GM23338 (cell line): ENCODE measurements at regions not wholly inside any gene's neighbourhood (a gene's known extent, or its start where the extent isn't known, plus 50 kb on each side); places are given as distances from the start of the nearest gene placed in this dataset.

Experiments used
- ATAC-seq: fragments of 200-7000 bp; cut with Tn5 transposase; 3 replicates; pipeline ENCODE4 v1.9.1; 2020
- DNase-seq: peaks from one replicate; pipeline ENCODE4 v3.0.0-alpha.2; 2015; ENCODE audit warnings: low spot score
- H2AFZ ChIP-seq: fragments of 200-600 bp; sonication (generic); 2 replicates; pipeline ENCODE4 v1.8.0; 2016; ENCODE audit warnings: antibody characterized with exemption, mild to moderate bottlenecking, moderate library complexity
- H3F3A ChIP-seq: fragments of 200-600 bp; sonication (generic); replicated peaks from 2 replicates; pipeline ENCODE4 v1.8.0; 2017; ENCODE audit warnings: antibody characterized with exemption, mixed run types, low read depth
- H3K27ac ChIP-seq: fragments of 200-600 bp; sonication (generic); 2 replicates; pipeline ENCODE4 v1.6.1; 2016; ENCODE audit warnings: low read depth
- H3K27me3 ChIP-seq: fragments of 200-600 bp; sonication (generic); 2 replicates; pipeline ENCODE4 v1.8.0; 2016; ENCODE audit warnings: mild to moderate bottlenecking, mixed run types, moderate library complexity; ENCODE audit not compliant: insufficient read depth
- H3K36me3 ChIP-seq: fragments of 200-600 bp; sonication (generic); 2 replicates; pipeline ENCODE4 v1.8.0; 2016; ENCODE audit warnings: mild to moderate bottlenecking; ENCODE audit not compliant: insufficient read depth
- H3K4me1 ChIP-seq: fragments of 200-600 bp; sonication (generic); 2 replicates; pipeline ENCODE4 v1.8.0; 2016; ENCODE audit warnings: mild to moderate bottlenecking, moderate library complexity; ENCODE audit not compliant: insufficient read depth
- H3K4me2 ChIP-seq: fragments of 200-600 bp; sonication (generic); 2 replicates; pipeline ENCODE4 v1.7.1; 2017; ENCODE audit warnings: mixed run types
- H3K4me3 ChIP-seq: fragments of 200-600 bp; sonication (generic); 2 replicates; pipeline ENCODE4 v1.6.1; 2016; ENCODE audit warnings: mixed run types
- H3K79me2 ChIP-seq: fragments of 200-600 bp; sonication (generic); replicated peaks from 2 replicates; pipeline ENCODE4 v1.8.0; 2017; ENCODE audit warnings: mild to moderate bottlenecking; ENCODE audit not compliant: insufficient read depth
- H3K9me2 ChIP-seq: fragments of 200-600 bp; sonication (generic); 2 replicates; pipeline ENCODE4 v1.8.0; 2017; ENCODE audit not compliant: insufficient read depth
- H4K20me1 ChIP-seq: fragments of 200-600 bp; sonication (generic); replicated peaks from 2 replicates; pipeline ENCODE4 v1.8.0; 2017; ENCODE audit warnings: mild to moderate bottlenecking; ENCODE audit not compliant: insufficient read depth
- H3K27ac Mint-ChIP-seq: 2 replicates; pipeline ENCODE4 v1.8.0; 2020; ENCODE audit warnings: inconsistent platforms, mild to moderate bottlenecking, moderate library complexity, mixed read lengths
- H3K27me3 Mint-ChIP-seq: 3 replicates; pipeline ENCODE4 v1.8.0; 2022; ENCODE audit warnings: low read depth, mild to moderate bottlenecking, moderate library complexity, mixed read lengths, inconsistent platforms; ENCODE audit not compliant: insufficient read depth, poor library complexity
- H3K36me3 Mint-ChIP-seq: 3 replicates; pipeline ENCODE4 v1.8.0; 2021; ENCODE audit warnings: low read depth, mild to moderate bottlenecking, inconsistent platforms, moderate library complexity, mixed read lengths
- H3K4me1 Mint-ChIP-seq: 3 replicates; pipeline ENCODE4 v1.8.0; 2020; ENCODE audit warnings: mild to moderate bottlenecking, inconsistent platforms, mixed read lengths
- H3K4me3 Mint-ChIP-seq: 3 replicates; pipeline ENCODE4 v1.8.0; 2021; ENCODE audit warnings: moderate library complexity, mild to moderate bottlenecking, inconsistent platforms, mixed read lengths
- H3K9me3 Mint-ChIP-seq: 3 replicates; pipeline ENCODE4 v1.8.0; 2020; ENCODE audit warnings: moderate library complexity, mild to moderate bottlenecking, inconsistent platforms, mixed read lengths
- CREB1 ChIP-seq: fragments of 250-450 bp; sonication (Bioruptor Pico); IDR thresholded peaks from 2 replicates; pipeline ENCODE4 v1.5.0; 2020; ENCODE audit warnings: low read depth, mild to moderate bottlenecking, moderate library complexity
- EZH2 ChIP-seq: fragments of 200-600 bp; sonication (generic); IDR thresholded peaks from one replicate; pipeline ENCODE4 v1.8.0; 2017; ENCODE audit warnings: antibody characterized with exemption, mild to moderate bottlenecking, low read depth; ENCODE audit not compliant: unreplicated experiment
- JUNB ChIP-seq: IDR thresholded peaks from one replicate; pipeline ENCODE4 v1.6.1; 2016; ENCODE audit warnings: antibody characterized with exemption; ENCODE audit not compliant: unreplicated experiment
- NANOG ChIP-seq: IDR thresholded peaks from 2 replicates; pipeline ENCODE4 v1.6.1; 2016; ENCODE audit warnings: antibody characterized with exemption, borderline replicate concordance
- POLR2AphosphoS5 ChIP-seq: IDR thresholded peaks from 2 replicates; pipeline ENCODE4 v1.6.1; 2016; ENCODE audit warnings: antibody characterized with exemption, low read depth
- TF ChIP-seq, protein P1 (sequence below), 2 experiments: fragments of 200-600 bp in 1 of 2; sonication (generic) in 1 of 2; conservative IDR thresholded peaks; 2 replicates each; pipeline versions ENCODE4 v1.5.1 to v1.6.1; 2016 to 2017; ENCODE audit warnings: antibody characterized with exemption in 2 of 2, low read depth in 2 of 2, mild to moderate bottlenecking in 2 of 2, moderate library complexity in 1 of 2
- TF ChIP-seq, protein P2 (sequence below): IDR thresholded peaks from 2 replicates; pipeline ENCODE4 v1.6.1; 2016; ENCODE audit warnings: antibody characterized with exemption
- TF ChIP-seq, protein P3 (sequence below): IDR thresholded peaks from one replicate; pipeline ENCODE4 v1.6.1; 2018; ENCODE audit warnings: antibody characterized with exemption; ENCODE audit not compliant: unreplicated experiment

DNA sequence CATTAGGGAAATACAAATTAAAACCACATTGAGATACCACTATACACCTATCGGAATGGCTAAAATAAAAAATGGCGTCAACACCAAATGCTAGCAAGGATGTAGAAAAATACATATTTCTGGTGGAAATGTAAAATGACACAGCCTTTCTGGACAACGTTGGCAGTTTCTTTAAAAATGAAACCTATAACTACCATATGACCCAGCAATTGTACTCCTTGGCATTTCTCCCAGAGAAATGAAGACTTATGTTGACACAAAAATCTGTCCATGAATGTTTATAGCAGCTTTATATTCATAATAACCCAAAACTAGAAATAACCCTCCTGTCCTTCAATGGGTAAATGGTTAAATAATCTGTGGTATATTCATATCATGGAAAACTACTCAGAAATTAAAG lies 188.7 kb upstream of the RAD23B start:
- Histone ChIP-seq H4K20me1 (no peaks in the 10 kb centered on the region), H3F3A (no peaks in the 10 kb centered on the region), H3K4me2 (no peak overlapping the region), H3K4me1 (no peaks in the 10 kb centered on the region), H3K4me3 (no peak overlapping the region), H2AFZ (no peak overlapping the region), H3K27me3 (no peaks in the 10 kb centered on the region), H3K27ac (no peak overlapping the region), H3K36me3 (no peaks in the 10 kb centered on the region), H3K9me2 (0 out of 2 replicates have a peak, but pooled peaks cover 7% of the 10 kb centered on the region), H3K79me2 (no peaks in the 10 kb centered on the region)
- ATAC-seq (no peak), DNase-seq (no peak)
- Mint-ChIP-seq H3K27ac (no peak overlapping the region), H3K4me3 (no peak overlapping the region), H3K36me3 (no peaks in the 10 kb centered on the region), H3K27me3 (no peaks in the 10 kb centered on the region), H3K9me3 (no peaks in the 10 kb centered on the region), H3K4me1 (no peaks in the 10 kb centered on the region)
- no peak for TF ChIP-seq JUNB
- TF ChIP-seq, protein P1, sequence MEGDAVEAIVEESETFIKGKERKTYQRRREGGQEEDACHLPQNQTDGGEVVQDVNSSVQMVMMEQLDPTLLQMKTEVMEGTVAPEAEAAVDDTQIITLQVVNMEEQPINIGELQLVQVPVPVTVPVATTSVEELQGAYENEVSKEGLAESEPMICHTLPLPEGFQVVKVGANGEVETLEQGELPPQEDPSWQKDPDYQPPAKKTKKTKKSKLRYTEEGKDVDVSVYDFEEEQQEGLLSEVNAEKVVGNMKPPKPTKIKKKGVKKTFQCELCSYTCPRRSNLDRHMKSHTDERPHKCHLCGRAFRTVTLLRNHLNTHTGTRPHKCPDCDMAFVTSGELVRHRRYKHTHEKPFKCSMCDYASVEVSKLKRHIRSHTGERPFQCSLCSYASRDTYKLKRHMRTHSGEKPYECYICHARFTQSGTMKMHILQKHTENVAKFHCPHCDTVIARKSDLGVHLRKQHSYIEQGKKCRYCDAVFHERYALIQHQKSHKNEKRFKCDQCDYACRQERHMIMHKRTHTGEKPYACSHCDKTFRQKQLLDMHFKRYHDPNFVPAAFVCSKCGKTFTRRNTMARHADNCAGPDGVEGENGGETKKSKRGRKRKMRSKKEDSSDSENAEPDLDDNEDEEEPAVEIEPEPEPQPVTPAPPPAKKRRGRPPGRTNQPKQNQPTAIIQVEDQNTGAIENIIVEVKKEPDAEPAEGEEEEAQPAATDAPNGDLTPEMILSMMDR (conservative IDR thresholded peaks at IDR 0.05; ENCODE audit: low read depth in 2 of 2): no peak
- TF ChIP-seq, protein P2, sequence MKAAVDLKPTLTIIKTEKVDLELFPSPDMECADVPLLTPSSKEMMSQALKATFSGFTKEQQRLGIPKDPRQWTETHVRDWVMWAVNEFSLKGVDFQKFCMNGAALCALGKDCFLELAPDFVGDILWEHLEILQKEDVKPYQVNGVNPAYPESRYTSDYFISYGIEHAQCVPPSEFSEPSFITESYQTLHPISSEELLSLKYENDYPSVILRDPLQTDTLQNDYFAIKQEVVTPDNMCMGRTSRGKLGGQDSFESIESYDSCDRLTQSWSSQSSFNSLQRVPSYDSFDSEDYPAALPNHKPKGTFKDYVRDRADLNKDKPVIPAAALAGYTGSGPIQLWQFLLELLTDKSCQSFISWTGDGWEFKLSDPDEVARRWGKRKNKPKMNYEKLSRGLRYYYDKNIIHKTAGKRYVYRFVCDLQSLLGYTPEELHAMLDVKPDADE: no peak
- TF ChIP-seq POLR2AphosphoS5: no peak
- TF ChIP-seq NANOG: no peak
- TF ChIP-seq, protein P3, sequence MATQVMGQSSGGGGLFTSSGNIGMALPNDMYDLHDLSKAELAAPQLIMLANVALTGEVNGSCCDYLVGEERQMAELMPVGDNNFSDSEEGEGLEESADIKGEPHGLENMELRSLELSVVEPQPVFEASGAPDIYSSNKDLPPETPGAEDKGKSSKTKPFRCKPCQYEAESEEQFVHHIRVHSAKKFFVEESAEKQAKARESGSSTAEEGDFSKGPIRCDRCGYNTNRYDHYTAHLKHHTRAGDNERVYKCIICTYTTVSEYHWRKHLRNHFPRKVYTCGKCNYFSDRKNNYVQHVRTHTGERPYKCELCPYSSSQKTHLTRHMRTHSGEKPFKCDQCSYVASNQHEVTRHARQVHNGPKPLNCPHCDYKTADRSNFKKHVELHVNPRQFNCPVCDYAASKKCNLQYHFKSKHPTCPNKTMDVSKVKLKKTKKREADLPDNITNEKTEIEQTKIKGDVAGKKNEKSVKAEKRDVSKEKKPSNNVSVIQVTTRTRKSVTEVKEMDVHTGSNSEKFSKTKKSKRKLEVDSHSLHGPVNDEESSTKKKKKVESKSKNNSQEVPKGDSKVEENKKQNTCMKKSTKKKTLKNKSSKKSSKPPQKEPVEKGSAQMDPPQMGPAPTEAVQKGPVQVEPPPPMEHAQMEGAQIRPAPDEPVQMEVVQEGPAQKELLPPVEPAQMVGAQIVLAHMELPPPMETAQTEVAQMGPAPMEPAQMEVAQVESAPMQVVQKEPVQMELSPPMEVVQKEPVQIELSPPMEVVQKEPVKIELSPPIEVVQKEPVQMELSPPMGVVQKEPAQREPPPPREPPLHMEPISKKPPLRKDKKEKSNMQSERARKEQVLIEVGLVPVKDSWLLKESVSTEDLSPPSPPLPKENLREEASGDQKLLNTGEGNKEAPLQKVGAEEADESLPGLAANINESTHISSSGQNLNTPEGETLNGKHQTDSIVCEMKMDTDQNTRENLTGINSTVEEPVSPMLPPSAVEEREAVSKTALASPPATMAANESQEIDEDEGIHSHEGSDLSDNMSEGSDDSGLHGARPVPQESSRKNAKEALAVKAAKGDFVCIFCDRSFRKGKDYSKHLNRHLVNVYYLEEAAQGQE: no peak
- TF ChIP-seq EZH2: no peak

DNA sequence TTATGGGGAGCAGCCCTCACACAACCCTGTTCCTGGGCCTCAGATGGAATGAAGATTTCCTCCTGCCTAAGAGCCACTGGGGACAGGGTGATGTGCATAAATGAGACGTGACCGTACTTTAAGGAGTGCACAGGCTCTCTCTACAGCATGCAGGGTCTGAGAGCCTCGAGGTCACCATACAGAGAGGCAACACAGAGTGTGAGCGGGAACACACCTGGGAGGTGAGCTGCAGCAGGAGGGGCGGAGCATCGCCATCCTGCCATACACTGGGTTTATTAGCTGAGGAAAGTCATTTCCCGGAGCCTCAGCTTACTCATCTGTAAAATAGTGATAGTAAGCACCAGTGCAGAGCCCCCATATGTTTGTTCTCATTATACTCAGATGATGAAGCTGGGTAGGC lies 182.5 kb upstream of the RAD23B start:
- H3K79me2 ChIP-seq: no peaks in the 10 kb centered on the region
- DNase-seq: no peak
- H3K4me3 ChIP-seq: no peak overlapping the region
- no peaks in the 10 kb centered on the region for H3K27me3 Mint-ChIP-seq
- TF ChIP-seq JUNB: no peak
- TF ChIP-seq CREB1 (CRISPR knock-in tag): no peak
- TF ChIP-seq, protein P2: no peak
- TF ChIP-seq, protein P1 (conservative IDR thresholded peaks at IDR 0.05; ENCODE audit: low read depth in 2 of 2): no peak
- H3K36me3 Mint-ChIP-seq: no peaks in the 10 kb centered on the region
- no peak overlapping the region for H3K4me2 ChIP-seq
- H3K36me3 ChIP-seq: no peaks in the 10 kb centered on the region
- H3K4me3 Mint-ChIP-seq: no peak overlapping the region
- H3K27ac ChIP-seq: no peak overlapping the region
- no peak for ATAC-seq
- no peaks in the 10 kb centered on the region for H3K27me3 ChIP-seq
- peaks cover 9% of the 10 kb centered on the region; the same call in 1 of the 2 replicates for H3K9me2 ChIP-seq
- H4K20me1 ChIP-seq: no peaks in the 10 kb centered on the region
- H3K4me1 ChIP-seq: no peaks in the 10 kb centered on the region
- no peaks in the 10 kb centered on the region for H3K4me1 Mint-ChIP-seq
- H3K27ac Mint-ChIP-seq: no peak overlapping the region
- no peak overlapping the region for H2AFZ ChIP-seq
- H3K9me3 Mint-ChIP-seq: no peaks in the 10 kb centered on the region
- no peaks in the 10 kb centered on the region for H3F3A ChIP-seq
